HL-60 (cell line): ENCODE measurements at regions not wholly inside any gene's neighbourhood (a gene's known extent, or its start where the extent isn't known, plus 50 kb on each side); places are given as distances from the start of the nearest gene placed in this dataset.

Experiments used
- GABPA ChIP-seq: IDR thresholded peaks from 2 replicates; pipeline ENCODE4 v1.6.1; 2012; ENCODE audit warnings: low read depth
- POLR2AphosphoS5 ChIP-seq: IDR thresholded peaks from 2 replicates; pipeline ENCODE4 v1.6.1; 2012; ENCODE audit warnings: low read depth
- SPI1 ChIP-seq: IDR thresholded peaks from 2 replicates; pipeline ENCODE4 v1.6.1; 2012; ENCODE audit warnings: low read depth, mild to moderate bottlenecking, borderline replicate concordance
- TF ChIP-seq, protein P1 (sequence below): IDR thresholded peaks from one replicate; pipeline ENCODE4 v1.5.1; 2011; ENCODE audit warnings: low read length, control low read depth, inconsistent platforms; ENCODE audit not compliant: insufficient read depth
- TF ChIP-seq, protein P2 (sequence below): IDR thresholded peaks from 2 replicates; pipeline ENCODE4 v1.6.1; 2012; ENCODE audit warnings: low read depth; ENCODE audit not compliant: insufficient replicate concordance

DNA sequence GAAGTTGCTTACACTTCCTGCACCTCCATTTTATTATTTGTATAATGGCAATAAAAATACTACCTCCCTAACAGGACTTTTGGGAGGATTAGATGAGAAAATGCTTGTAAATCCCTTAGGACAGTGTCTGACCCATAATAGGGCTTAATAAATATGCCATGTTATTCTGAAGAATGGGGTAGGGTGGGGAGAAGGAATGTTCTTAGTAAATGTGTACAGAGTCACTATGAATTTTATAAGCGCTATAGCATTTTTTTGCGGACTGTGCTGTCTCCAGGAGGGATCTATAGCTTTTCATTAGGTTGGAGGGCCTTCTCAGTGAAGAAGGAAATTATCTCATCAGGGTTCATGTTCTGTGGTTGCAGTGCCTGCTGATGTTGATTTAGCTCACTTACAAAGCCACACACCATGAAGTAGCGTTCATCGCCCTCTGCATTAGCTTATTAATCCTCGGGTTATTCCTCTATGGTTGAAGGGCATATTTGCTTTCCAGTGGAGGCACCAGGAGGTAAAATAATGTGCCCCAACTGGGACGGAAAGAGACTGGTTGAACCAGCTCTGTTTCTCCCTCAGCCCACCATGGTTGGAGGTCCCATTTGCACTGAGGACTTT, 497.1 kb downstream of the ARHGEF28 start:
- TF ChIP-seq, protein P1, sequence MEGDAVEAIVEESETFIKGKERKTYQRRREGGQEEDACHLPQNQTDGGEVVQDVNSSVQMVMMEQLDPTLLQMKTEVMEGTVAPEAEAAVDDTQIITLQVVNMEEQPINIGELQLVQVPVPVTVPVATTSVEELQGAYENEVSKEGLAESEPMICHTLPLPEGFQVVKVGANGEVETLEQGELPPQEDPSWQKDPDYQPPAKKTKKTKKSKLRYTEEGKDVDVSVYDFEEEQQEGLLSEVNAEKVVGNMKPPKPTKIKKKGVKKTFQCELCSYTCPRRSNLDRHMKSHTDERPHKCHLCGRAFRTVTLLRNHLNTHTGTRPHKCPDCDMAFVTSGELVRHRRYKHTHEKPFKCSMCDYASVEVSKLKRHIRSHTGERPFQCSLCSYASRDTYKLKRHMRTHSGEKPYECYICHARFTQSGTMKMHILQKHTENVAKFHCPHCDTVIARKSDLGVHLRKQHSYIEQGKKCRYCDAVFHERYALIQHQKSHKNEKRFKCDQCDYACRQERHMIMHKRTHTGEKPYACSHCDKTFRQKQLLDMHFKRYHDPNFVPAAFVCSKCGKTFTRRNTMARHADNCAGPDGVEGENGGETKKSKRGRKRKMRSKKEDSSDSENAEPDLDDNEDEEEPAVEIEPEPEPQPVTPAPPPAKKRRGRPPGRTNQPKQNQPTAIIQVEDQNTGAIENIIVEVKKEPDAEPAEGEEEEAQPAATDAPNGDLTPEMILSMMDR, result no peak
- TF ChIP-seq, protein P2, sequence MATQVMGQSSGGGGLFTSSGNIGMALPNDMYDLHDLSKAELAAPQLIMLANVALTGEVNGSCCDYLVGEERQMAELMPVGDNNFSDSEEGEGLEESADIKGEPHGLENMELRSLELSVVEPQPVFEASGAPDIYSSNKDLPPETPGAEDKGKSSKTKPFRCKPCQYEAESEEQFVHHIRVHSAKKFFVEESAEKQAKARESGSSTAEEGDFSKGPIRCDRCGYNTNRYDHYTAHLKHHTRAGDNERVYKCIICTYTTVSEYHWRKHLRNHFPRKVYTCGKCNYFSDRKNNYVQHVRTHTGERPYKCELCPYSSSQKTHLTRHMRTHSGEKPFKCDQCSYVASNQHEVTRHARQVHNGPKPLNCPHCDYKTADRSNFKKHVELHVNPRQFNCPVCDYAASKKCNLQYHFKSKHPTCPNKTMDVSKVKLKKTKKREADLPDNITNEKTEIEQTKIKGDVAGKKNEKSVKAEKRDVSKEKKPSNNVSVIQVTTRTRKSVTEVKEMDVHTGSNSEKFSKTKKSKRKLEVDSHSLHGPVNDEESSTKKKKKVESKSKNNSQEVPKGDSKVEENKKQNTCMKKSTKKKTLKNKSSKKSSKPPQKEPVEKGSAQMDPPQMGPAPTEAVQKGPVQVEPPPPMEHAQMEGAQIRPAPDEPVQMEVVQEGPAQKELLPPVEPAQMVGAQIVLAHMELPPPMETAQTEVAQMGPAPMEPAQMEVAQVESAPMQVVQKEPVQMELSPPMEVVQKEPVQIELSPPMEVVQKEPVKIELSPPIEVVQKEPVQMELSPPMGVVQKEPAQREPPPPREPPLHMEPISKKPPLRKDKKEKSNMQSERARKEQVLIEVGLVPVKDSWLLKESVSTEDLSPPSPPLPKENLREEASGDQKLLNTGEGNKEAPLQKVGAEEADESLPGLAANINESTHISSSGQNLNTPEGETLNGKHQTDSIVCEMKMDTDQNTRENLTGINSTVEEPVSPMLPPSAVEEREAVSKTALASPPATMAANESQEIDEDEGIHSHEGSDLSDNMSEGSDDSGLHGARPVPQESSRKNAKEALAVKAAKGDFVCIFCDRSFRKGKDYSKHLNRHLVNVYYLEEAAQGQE, result no peak
- TF ChIP-seq GABPA (no peak), POLR2AphosphoS5 (no peak), SPI1 (no peak)
